Testis (tissue), 2 donors: ENCODE measurements at regions not wholly inside any gene's neighbourhood (a gene's known extent, or its start where the extent isn't known, plus 50 kb on each side); places are given as distances from the start of the nearest gene placed in this dataset.

Experiments
- POLR2A ChIP-seq: fragments of 450-650 bp; IDR thresholded peaks from one replicate; pipeline ENCODE4 v1.6.1; 2017; ENCODE audit warnings: antibody characterized with exemption, mild to moderate bottlenecking, moderate library complexity
- TF ChIP-seq, protein P1 (sequence below), 3 experiments: fragments of 450-650 bp in 2 of 3; fragments of 200-600 bp in 1 of 3; sonication (generic) in 1 of 3; IDR thresholded peaks; one replicate each; pipeline ENCODE4 v1.5.1; 2016 to 2019; ENCODE audit warnings: antibody characterized with exemption in 3 of 3, mild to moderate bottlenecking in 2 of 3, moderate library complexity in 1 of 3

DNA sequence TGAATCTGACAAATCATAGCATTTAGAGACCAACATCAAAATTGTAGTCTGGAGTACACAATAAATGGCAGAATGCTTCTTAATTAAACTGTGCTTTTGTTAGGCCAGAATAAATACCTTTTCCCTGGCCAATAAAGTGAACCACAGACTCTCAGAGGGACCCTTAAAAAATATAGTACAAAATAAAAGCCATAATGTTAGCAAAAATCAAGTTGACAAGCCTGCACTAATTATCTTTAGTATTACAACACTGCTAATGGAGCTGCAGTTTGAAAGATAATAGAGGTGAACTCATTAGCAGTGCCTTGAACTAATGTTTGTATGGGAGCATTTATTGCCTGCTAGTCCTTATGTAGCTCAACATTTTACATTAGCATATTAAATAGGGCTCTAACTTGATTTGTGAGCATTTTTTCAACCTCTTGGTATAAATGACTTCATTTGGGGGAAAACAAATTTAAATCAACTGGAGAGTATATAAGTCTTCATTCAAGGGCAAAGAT lies 801.3 kb downstream of the EPHA3 start:
- TF ChIP-seq, protein P1, sequence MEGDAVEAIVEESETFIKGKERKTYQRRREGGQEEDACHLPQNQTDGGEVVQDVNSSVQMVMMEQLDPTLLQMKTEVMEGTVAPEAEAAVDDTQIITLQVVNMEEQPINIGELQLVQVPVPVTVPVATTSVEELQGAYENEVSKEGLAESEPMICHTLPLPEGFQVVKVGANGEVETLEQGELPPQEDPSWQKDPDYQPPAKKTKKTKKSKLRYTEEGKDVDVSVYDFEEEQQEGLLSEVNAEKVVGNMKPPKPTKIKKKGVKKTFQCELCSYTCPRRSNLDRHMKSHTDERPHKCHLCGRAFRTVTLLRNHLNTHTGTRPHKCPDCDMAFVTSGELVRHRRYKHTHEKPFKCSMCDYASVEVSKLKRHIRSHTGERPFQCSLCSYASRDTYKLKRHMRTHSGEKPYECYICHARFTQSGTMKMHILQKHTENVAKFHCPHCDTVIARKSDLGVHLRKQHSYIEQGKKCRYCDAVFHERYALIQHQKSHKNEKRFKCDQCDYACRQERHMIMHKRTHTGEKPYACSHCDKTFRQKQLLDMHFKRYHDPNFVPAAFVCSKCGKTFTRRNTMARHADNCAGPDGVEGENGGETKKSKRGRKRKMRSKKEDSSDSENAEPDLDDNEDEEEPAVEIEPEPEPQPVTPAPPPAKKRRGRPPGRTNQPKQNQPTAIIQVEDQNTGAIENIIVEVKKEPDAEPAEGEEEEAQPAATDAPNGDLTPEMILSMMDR (IDR thresholded peaks at IDR 0.05): no peak
- TF ChIP-seq POLR2A: no peak
